ENCODE measurements at regions not wholly inside any gene's neighbourhood (a gene's known extent, or its start where the extent isn't known, plus 50 kb on each side); places are given as distances from the start of the nearest gene placed in this dataset.

GRCh38 chr3:107881509-107881908, 209.3 kb downstream of the CD47 start:
- peaks cover 2% of the 10 kb centered on the region; the same call in 1 of the 2 replicates for H3K27me3 Mint-ChIP-seq (ENCODE audit: insufficient read depth)
- H3K9me3 Mint-ChIP-seq: no peaks in the 10 kb centered on the region
- DNase-seq: no peak
- H3K4me1 Mint-ChIP-seq (ENCODE audit: low read depth): peaks cover 11% of the 10 kb centered on the region
- H3K4me3 Mint-ChIP-seq: no peak overlapping the region
- no peak for TF ChIP-seq CTCF (IDR thresholded peaks at IDR 0.05)
- H3K36me3 Mint-ChIP-seq (ENCODE audit: low read depth): no peaks in the 10 kb centered on the region
- H3K27ac Mint-ChIP-seq: no peak overlapping the region

- Mint-ChIP-seq H3K4me1 (ENCODE audit: low read depth) (peaks cover 11% of the 10 kb centered on the region), H3K27me3 (ENCODE audit: insufficient read depth) (peaks cover 2% of the 10 kb centered on the region; the same call in 1 of the 2 replicates), H3K36me3 (ENCODE audit: low read depth) (no peaks in the 10 kb centered on the region), H3K9me3 (no peaks in the 10 kb centered on the region), H3K27ac (no peak overlapping the region), H3K4me3 (no peak overlapping the region)
- DNase-seq: no peak
- TF ChIP-seq CTCF (IDR thresholded peaks at IDR 0.05): no peak
Measured at GRCh38 chr3:107880702-107881101, 210.1 kb downstream of the CD47 start.

- no peak for TF ChIP-seq CTCF (IDR thresholded peaks at IDR 0.05)
- H3K27me3 Mint-ChIP-seq (ENCODE audit: insufficient read depth): peaks cover 5% of the 10 kb centered on the region; the same call in 1 of the 2 replicates
- H3K4me3 Mint-ChIP-seq: no peak overlapping the region
Measured at GRCh38 chr3:107877936-107878335, 212.9 kb downstream of the CD47 start.

GRCh38 chr3:107870943-107871638, 219.7 kb downstream of the CD47 start:
- DNase-seq: no peak
- Mint-ChIP-seq H3K4me1 (ENCODE audit: low read depth) (no peaks in the 10 kb centered on the region), H3K9me3 (no peaks in the 10 kb centered on the region), H3K4me3 (no peak overlapping the region), H3K36me3 (ENCODE audit: low read depth) (no peaks in the 10 kb centered on the region), H3K27ac (no peak overlapping the region), H3K27me3 (ENCODE audit: insufficient read depth) (peaks cover 10% of the 10 kb centered on the region)
- no peak for TF ChIP-seq CTCF (IDR thresholded peaks at IDR 0.05)

More at GRCh38 chr3:107877936-107878335, 212.9 kb downstream of the CD47 start:
- H3K36me3 Mint-ChIP-seq (ENCODE audit: low read depth): no peaks in the 10 kb centered on the region
- DNase-seq: no peak
- H3K27ac Mint-ChIP-seq: no peak overlapping the region
- no peaks in the 10 kb centered on the region for H3K4me1 Mint-ChIP-seq (ENCODE audit: low read depth)
- H3K9me3 Mint-ChIP-seq: no peaks in the 10 kb centered on the region

GRCh38 chr3:107870096-107870495, 220.7 kb downstream of the CD47 start:
- no peaks in the 10 kb centered on the region for H3K9me3 Mint-ChIP-seq
- no peaks in the 10 kb centered on the region for H3K36me3 Mint-ChIP-seq (ENCODE audit: low read depth)
- no peak for TF ChIP-seq CTCF (IDR thresholded peaks at IDR 0.05)
- H3K27me3 Mint-ChIP-seq (ENCODE audit: insufficient read depth): peaks cover 9% of the 10 kb centered on the region
- H3K4me3 Mint-ChIP-seq: no peak overlapping the region
- H3K27ac Mint-ChIP-seq: no peak overlapping the region
- H3K4me1 Mint-ChIP-seq (ENCODE audit: low read depth): no peaks in the 10 kb centered on the region
- DNase-seq: no peak
